Heart left ventricle (tissue), 13 donors: ENCODE measurements at regions not wholly inside any gene's neighbourhood (a gene's known extent, or its start where the extent isn't known, plus 50 kb on each side); places are given as distances from the start of the nearest gene placed in this dataset.
"Not testable (repeated sequence)": the region's sequence is repeated elsewhere in the genome, so short reads cannot be mapped to it uniquely, and the experiment has no call there.

ENCODE experiments used
- POLR2A ChIP-seq, 2 donors: fragments of 450-650 bp; IDR thresholded peaks; one replicate each; pipeline ENCODE4 v1.6.1; 2017; ENCODE audit warnings: antibody characterized with exemption in 2 of 2, mild to moderate bottlenecking in 2 of 2, moderate library complexity in 2 of 2
- TF ChIP-seq, protein P1 (sequence below), 12 donors: fragments of 200-600 bp; sonication (generic) in 4 of 12; IDR thresholded peaks; one replicate each; pipeline versions ENCODE4 v1.5.0 to v1.8.0; 2018 to 2022; ENCODE audit warnings: antibody characterized with exemption in 12 of 12, mild to moderate bottlenecking in 5 of 12
- donor health status: ischemic (EF 13 %, LVEDD 7.1; RV severe dilation, severe dysfunction).
- donor health status: DM: no; HTN: yes; CAD: no.
- donor health status: DM: no; HTN: no; CAD: no.
- donor health status: ischemic (EF 25% LVEDD 6.9; RV normal size, moderate dysfunction).
- donor health status: ischemic (EF 25% LVEDD 5.7; RV mildly dilated, moderate dysfunction).
- donor health status: ischemic (EF 35%, LVEDD 5.7; RV mildly dilated, moderate dysfunction).
- donor health status: nonischemic (EF 11% LVEDD 7.7; RV severe dilation, severe dysfunction).
- donor health status: DM: yes; HTN: yes; CAD: no.
- donor health status: PGD.
- donor health status: ischemic (EF 29% LVEDD 5.4; RV normal size, mild dysfunction).
- donor health status: nonischemic (EF 23%, LVEDD 6.1; RV moderate dilation, normal function).

DNA sequence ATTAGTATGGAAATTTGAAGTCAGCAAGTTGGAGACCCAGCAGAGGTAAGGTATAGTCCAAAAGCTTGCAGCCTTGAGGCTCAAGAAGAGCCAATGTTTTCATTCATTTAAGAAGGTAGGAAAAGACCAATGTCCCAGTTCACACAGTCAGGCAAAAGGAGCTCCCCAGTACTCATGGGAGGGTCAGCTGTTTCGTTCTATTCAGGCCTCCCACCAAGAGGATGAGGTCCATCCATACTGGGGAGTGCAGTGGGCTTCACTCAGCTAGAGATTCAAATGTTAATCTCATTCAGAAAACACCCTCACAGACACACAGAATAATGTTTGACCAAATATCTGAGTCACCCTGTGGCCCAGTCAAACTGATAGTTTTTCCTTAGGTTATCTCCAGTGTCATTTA lies 96.9 kb upstream of the ZNF658 start:
- not testable (repeated sequence) for TF ChIP-seq POLR2A (IDR thresholded peaks at IDR 0.05)
- TF ChIP-seq, protein P1, sequence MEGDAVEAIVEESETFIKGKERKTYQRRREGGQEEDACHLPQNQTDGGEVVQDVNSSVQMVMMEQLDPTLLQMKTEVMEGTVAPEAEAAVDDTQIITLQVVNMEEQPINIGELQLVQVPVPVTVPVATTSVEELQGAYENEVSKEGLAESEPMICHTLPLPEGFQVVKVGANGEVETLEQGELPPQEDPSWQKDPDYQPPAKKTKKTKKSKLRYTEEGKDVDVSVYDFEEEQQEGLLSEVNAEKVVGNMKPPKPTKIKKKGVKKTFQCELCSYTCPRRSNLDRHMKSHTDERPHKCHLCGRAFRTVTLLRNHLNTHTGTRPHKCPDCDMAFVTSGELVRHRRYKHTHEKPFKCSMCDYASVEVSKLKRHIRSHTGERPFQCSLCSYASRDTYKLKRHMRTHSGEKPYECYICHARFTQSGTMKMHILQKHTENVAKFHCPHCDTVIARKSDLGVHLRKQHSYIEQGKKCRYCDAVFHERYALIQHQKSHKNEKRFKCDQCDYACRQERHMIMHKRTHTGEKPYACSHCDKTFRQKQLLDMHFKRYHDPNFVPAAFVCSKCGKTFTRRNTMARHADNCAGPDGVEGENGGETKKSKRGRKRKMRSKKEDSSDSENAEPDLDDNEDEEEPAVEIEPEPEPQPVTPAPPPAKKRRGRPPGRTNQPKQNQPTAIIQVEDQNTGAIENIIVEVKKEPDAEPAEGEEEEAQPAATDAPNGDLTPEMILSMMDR (IDR thresholded peaks at IDR 0.05): not testable (repeated sequence)
